SJCRH30 (cell line): ENCODE measurements at regions not wholly inside any gene's neighbourhood (a gene's known extent, or its start where the extent isn't known, plus 50 kb on each side); places are given as distances from the start of the nearest gene placed in this dataset.

ENCODE experiments used
- DNase-seq, 2 experiments: peaks; one replicate each; pipeline ENCODE4 v3.0.0-alpha.2; 2015 to 2020
- H3K27ac ChIP-seq: fragments of 250-450 bp; sonication (Bioruptor Pico); 2 replicates; pipeline ENCODE4 v1.5.1; 2020; ENCODE audit warnings: mild to moderate bottlenecking, moderate library complexity
- H3K27me3 ChIP-seq: fragments of 250-450 bp; sonication (Bioruptor Pico); 2 replicates; pipeline ENCODE4 v1.5.1; 2020; ENCODE audit warnings: mild to moderate bottlenecking, moderate library complexity
- H3K36me3 ChIP-seq: fragments of 250-450 bp; sonication (Bioruptor Pico); 2 replicates; pipeline ENCODE4 v1.5.1; 2020; ENCODE audit warnings: mild to moderate bottlenecking, moderate library complexity
- H3K4me1 ChIP-seq: fragments of 250-450 bp; sonication (Bioruptor Pico); 2 replicates; pipeline ENCODE4 v1.5.1; 2020; ENCODE audit warnings: mild to moderate bottlenecking, moderate library complexity
- H3K4me3 ChIP-seq: fragments of 250-450 bp; sonication (Bioruptor Pico); 2 replicates; pipeline ENCODE4 v1.5.1; 2020; ENCODE audit warnings: mild to moderate bottlenecking, moderate library complexity
- H3K9me3 ChIP-seq: fragments of 250-450 bp; sonication (Bioruptor Pico); replicated peaks from 2 replicates; pipeline ENCODE4 v1.5.1; 2020; ENCODE audit warnings: mild to moderate bottlenecking, moderate library complexity

DNA sequence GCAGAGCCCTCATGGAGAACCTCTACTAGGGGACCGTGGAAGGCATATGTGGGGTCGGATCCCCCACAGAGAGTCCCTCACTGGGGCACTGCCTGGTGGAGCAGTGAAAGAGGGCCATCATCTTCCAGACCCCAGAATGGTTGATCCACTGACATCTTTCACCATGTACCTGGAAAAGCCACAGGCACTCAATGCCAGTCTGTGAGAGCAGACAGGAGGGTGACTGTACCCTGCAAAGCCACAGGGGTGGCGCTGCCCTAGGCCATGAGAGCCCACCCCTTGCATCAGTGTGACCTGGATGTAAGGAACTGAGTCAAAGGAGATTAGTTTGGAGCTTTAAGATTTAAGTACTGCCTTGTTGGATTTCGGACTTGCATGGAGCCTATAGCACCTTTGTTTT, 1276.7 kb upstream of the PRMT6 start:
- H3K27me3 ChIP-seq, result no peaks in the 10 kb centered on the region
- no peak for DNase-seq
- H3K36me3 ChIP-seq, result no peaks in the 10 kb centered on the region

DNA sequence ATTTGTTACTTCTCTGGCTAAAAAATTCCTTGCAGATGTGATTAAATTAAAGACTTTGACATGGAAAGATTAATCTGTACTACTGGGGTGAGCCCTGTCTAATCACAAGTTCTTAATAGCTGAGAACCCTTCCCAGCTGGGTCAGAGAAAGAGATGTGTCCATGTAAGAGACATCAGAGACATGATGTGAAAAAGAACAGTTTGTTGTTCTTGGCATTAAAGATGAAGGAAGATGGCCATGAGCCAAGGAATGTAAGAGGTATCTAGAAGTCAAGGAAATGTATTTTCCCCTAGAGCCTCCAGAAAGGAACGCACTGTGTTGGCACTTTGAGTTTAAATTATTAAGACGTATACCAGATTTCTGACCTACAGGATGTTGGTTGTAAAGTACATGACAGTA, 1271.5 kb upstream of the PRMT6 start:
- Histone ChIP-seq H3K4me3 (no peak overlapping the region), H3K9me3 (no peaks in the 10 kb centered on the region), H3K4me1 (no peaks in the 10 kb centered on the region), H3K36me3 (no peaks in the 10 kb centered on the region), H3K27ac (no peak overlapping the region), H3K27me3 (no peaks in the 10 kb centered on the region)
- peak in 1 of 2 experiments; percentile 1 for DNase-seq

More for the DNA sequence above, 1276.7 kb upstream of the PRMT6 start:
- H3K4me3 ChIP-seq, result no peak overlapping the region
- no peaks in the 10 kb centered on the region for H3K9me3 ChIP-seq
- no peak overlapping the region for H3K27ac ChIP-seq
- no peaks in the 10 kb centered on the region for H3K4me1 ChIP-seq

GRCh38 chr1:105793536-105794146, 1262.8 kb upstream of the PRMT6 start:
- DNase-seq, result peak; percentile 26 to 70
- H3K27ac ChIP-seq, result no peak overlapping the region
- H3K9me3 ChIP-seq, result no peaks in the 10 kb centered on the region
- H3K4me3 ChIP-seq, result no peak overlapping the region
- H3K36me3 ChIP-seq, result no peaks in the 10 kb centered on the region
- H3K4me1 ChIP-seq, result no peaks in the 10 kb centered on the region
- no peaks in the 10 kb centered on the region for H3K27me3 ChIP-seq

DNA sequence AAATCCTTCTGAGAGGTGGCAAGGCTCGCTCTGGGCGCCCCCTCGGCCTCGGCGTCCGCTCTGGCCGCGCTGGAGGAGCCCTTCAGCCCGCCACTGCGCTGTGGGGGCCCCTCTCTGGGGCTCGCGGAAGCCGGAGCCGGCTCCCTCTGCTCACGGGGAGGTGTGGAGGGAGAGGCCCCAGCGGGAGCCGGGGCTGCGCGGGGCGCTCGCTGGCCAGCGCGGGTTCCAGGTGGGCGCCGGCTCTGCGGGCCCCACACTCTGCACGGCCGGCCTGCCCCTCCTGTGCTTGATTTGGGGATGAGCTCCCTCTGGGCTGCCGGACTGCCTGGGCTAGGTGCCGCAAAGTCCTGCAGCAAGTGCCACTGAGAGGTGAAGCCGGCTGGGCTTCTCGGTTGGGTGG, 1260.7 kb upstream of the PRMT6 start:
- no peak for DNase-seq
- no peaks in the 10 kb centered on the region for H3K4me1 ChIP-seq
- no peak overlapping the region for H3K4me3 ChIP-seq
- H3K27ac ChIP-seq, result no peak overlapping the region
- H3K36me3 ChIP-seq, result no peaks in the 10 kb centered on the region
- H3K27me3 ChIP-seq, result no peaks in the 10 kb centered on the region
- H3K9me3 ChIP-seq, result no peaks in the 10 kb centered on the region

GRCh38 chr1:105830571-105831146, 1225.8 kb upstream of the PRMT6 start:
- Histone ChIP-seq H3K4me1 (no peaks in the 10 kb centered on the region), H3K27me3 (0 out of 2 replicates have a peak, but pooled peaks cover 3% of the 10 kb centered on the region), H3K4me3 (no peak overlapping the region), H3K36me3 (no peaks in the 10 kb centered on the region), H3K9me3 (no peaks in the 10 kb centered on the region), H3K27ac (no peak overlapping the region)
- DNase-seq, result no peak

DNA sequence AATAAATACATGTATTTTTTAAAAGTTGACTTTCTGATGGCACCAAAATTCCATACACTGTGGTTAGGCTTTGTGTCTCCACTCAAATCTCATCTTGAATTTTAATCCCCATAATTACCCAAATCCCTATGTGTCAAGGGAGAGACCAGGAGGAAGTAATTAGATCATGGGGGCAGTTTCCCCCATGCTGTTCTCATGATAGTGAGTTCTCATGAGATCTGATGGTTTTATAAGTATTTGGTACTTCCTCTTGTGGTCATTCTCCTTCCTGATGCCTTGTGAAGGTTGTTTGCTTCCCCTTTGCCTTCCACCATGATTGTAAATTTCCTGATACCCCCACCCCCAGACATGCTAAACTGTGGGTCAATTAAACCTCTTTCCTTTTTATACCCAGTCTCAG, 1218.4 kb upstream of the PRMT6 start:
- Histone ChIP-seq H3K27ac (no peak overlapping the region), H3K9me3 (peaks cover 2% of the 10 kb centered on the region; the same call in 1 of the 2 replicates), H3K4me1 (no peaks in the 10 kb centered on the region), H3K27me3 (0 out of 2 replicates have a peak, but pooled peaks cover 3% of the 10 kb centered on the region), H3K4me3 (no peak overlapping the region), H3K36me3 (no peaks in the 10 kb centered on the region)
- no peak for DNase-seq

DNA sequence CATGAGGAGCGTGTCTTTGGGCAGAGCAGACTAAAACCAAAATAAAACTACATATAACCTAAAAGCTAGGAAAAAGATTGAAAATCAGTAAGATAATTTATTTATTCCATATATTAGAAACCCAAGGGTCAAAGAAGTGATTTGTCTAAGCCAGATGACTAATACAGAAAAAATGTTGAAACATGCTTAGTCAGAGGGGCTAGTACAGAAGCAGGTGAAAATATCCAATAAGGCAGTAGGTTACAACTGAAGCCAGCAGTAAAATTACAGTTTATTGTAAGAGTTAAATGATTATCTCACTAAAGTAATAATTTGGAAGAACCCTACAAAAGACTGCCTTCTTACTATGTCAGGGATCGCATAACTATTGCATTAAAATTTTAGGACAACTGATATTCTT, 1190.9 kb upstream of the PRMT6 start:
- Histone ChIP-seq H3K4me1 (no peaks in the 10 kb centered on the region), H3K4me3 (no peak overlapping the region), H3K36me3 (no peaks in the 10 kb centered on the region), H3K9me3 (no peaks in the 10 kb centered on the region), H3K27me3 (peaks cover 3% of the 10 kb centered on the region; the same call in 1 of the 2 replicates), H3K27ac (no peak overlapping the region)
- no peak for DNase-seq

DNA sequence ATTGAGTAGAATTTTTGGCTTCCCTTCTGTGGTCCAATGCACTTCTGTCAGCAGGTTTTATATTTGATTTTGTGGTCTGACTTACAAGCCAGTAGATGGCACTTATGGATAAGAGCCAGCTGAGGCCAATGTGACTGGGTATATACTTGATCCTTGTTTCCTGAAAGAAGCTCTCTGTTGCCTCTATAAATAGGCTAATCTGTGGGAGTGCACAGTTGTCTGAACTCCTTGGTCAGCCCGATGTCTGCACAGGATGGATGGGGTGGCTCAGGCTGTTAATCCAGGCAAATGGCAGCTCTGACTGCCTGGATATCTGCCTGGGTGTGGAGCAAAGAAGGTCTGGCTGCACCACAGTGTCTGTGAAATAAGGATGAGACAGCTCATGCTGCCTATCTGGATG, 1183.7 kb upstream of the PRMT6 start:
- DNase-seq, result peak in 1 of 2 experiments; percentile 6
- H3K36me3 ChIP-seq, result no peaks in the 10 kb centered on the region
- H3K4me3 ChIP-seq, result no peak overlapping the region
- no peaks in the 10 kb centered on the region for H3K9me3 ChIP-seq
- no peak overlapping the region for H3K27ac ChIP-seq
- H3K4me1 ChIP-seq, result no peaks in the 10 kb centered on the region
- H3K27me3 ChIP-seq, result peaks cover 3% of the 10 kb centered on the region; the same call in 1 of the 2 replicates

- H3K27ac ChIP-seq, result no peak overlapping the region
- no peaks in the 10 kb centered on the region for H3K4me1 ChIP-seq
- no peaks in the 10 kb centered on the region for H3K9me3 ChIP-seq
- H3K4me3 ChIP-seq, result no peak overlapping the region
- H3K36me3 ChIP-seq, result no peaks in the 10 kb centered on the region
- no peak for DNase-seq
- no peaks in the 10 kb centered on the region for H3K27me3 ChIP-seq
Measured at GRCh38 chr1:105874621-105875020, 1181.9 kb upstream of the PRMT6 start.

- Histone ChIP-seq H3K27me3 (no peaks in the 10 kb centered on the region), H3K4me3 (no peak overlapping the region), H3K9me3 (no peaks in the 10 kb centered on the region), H3K4me1 (no peaks in the 10 kb centered on the region), H3K36me3 (no peaks in the 10 kb centered on the region), H3K27ac (no peak overlapping the region)
- DNase-seq, result no peak
Measured at GRCh38 chr1:105886309-105886708, 1170.2 kb upstream of the PRMT6 start.

DNA sequence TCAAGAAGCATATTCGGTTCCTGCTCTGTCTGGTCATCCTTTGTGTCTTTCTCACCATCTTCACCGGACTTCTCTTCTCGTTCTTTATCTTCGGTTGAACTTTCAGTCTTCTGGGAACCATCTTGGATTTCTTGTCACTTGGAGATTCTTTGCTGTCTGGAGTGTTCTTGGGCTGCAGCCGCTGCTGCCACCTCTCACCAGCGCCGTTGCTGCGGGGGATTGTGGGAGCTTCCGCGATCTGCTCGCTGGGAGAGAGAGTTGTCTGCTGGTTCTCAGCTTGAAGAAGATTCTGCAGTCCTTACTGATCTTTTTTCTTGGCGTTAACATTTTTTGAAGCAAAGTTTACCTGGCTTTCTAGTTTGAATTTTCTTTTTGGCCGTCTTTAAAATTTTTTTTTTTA, 1165.2 kb upstream of the PRMT6 start:
- no peak for DNase-seq
- H3K27me3 ChIP-seq, result no peaks in the 10 kb centered on the region

GRCh38 chr1:105894006-105894405, 1162.5 kb upstream of the PRMT6 start:
- no peak for DNase-seq
- Histone ChIP-seq H3K4me1 (no peaks in the 10 kb centered on the region), H3K9me3 (no peaks in the 10 kb centered on the region), H3K27me3 (no peaks in the 10 kb centered on the region), H3K27ac (no peak overlapping the region), H3K36me3 (no peaks in the 10 kb centered on the region), H3K4me3 (no peak overlapping the region)

More for the DNA sequence above, 1165.2 kb upstream of the PRMT6 start:
- H3K4me3 ChIP-seq, result no peak overlapping the region
- H3K9me3 ChIP-seq, result no peaks in the 10 kb centered on the region
- no peaks in the 10 kb centered on the region for H3K4me1 ChIP-seq
- H3K36me3 ChIP-seq, result no peaks in the 10 kb centered on the region
- H3K27ac ChIP-seq, result no peak overlapping the region

GRCh38 chr1:105909811-105910210, 1146.7 kb upstream of the PRMT6 start:
- H3K9me3 ChIP-seq, result no peaks in the 10 kb centered on the region
- no peaks in the 10 kb centered on the region for H3K4me1 ChIP-seq
- H3K27me3 ChIP-seq, result no peaks in the 10 kb centered on the region; the same call in 1 of the 2 replicates
- no peak for DNase-seq
- no peak overlapping the region for H3K27ac ChIP-seq
- no peak overlapping the region for H3K4me3 ChIP-seq
- no peaks in the 10 kb centered on the region for H3K36me3 ChIP-seq

GRCh38 chr1:105914403-105914802, 1142.1 kb upstream of the PRMT6 start:
- no peak overlapping the region for H3K4me3 ChIP-seq
- no peaks in the 10 kb centered on the region; the same call in 1 of the 2 replicates for H3K27me3 ChIP-seq
- peak; percentile 4 to 11 for DNase-seq
- no peak overlapping the region for H3K27ac ChIP-seq
- no peaks in the 10 kb centered on the region for H3K36me3 ChIP-seq
- no peaks in the 10 kb centered on the region for H3K4me1 ChIP-seq
- H3K9me3 ChIP-seq, result no peaks in the 10 kb centered on the region

DNA sequence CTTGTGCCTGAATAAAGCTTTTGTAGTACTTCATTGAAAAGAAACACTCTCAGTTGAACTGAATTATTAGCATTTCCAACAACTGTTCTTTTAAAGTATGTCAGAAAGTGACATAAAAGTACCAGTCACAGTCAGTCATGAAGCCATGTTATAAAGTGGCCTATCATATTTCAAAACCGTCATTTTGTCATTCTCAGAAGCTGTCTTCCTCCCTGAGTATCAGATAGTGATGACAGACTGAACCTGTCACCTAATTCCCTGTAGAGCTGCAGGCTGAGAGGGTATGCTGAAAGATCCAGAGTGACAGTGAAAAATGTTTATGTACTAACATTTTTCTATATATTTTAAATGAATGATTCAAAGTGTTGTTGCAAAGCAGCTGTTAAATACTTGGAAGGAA, 1121.7 kb upstream of the PRMT6 start:
- no peaks in the 10 kb centered on the region for H3K4me1 ChIP-seq
- no peak overlapping the region for H3K4me3 ChIP-seq
- no peaks in the 10 kb centered on the region for H3K9me3 ChIP-seq
- H3K27ac ChIP-seq, result no peak overlapping the region
- DNase-seq, result no peak
- H3K36me3 ChIP-seq, result no peaks in the 10 kb centered on the region
- H3K27me3 ChIP-seq, result no peaks in the 10 kb centered on the region

DNA sequence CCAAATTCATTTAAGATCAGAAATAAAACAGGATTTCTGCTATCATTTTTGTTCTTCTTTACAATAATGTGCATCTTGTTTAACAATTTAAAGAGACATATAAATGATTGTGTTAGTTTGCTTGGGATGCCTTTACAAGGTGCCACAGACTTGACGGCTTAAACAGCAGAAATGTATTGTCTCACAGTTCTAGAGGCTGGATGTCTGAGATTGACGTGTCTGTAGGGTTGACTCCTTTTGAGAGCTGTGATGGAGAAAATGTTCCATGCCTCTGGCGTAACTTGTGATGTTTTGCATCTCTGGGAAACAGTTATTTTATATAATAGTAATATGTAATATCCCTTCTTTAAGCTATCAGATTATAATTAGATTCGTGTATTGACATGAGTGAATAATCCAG, 1091.6 kb upstream of the PRMT6 start:
- Histone ChIP-seq H3K9me3 (no peaks in the 10 kb centered on the region), H3K36me3 (no peaks in the 10 kb centered on the region), H3K4me1 (no peaks in the 10 kb centered on the region), H3K27me3 (no peaks in the 10 kb centered on the region), H3K4me3 (no peak overlapping the region), H3K27ac (no peak overlapping the region)
- no peak for DNase-seq
